A673 (cell line): ENCODE measurements at regions not wholly inside any gene's neighbourhood (a gene's known extent, or its start where the extent isn't known, plus 50 kb on each side); places are given as distances from the start of the nearest gene placed in this dataset.

Experiments used
- EZH2 ChIP-seq: fragments of 200-600 bp; sonication (generic); IDR thresholded peaks from 2 replicates; pipeline ENCODE4 v1.6.1; 2017; ENCODE audit warnings: borderline replicate concordance, low read depth, mild to moderate bottlenecking, mixed read lengths, antibody characterized with exemption, low read length; ENCODE audit not compliant: poor library complexity, severe bottlenecking
- TF ChIP-seq, protein P1 (sequence below): fragments of 300-800, 200-600 bp; sonication (generic); conservative IDR thresholded peaks from 2 replicates; pipeline ENCODE4 v1.5.1; 2017; ENCODE audit warnings: low read depth, mild to moderate bottlenecking, antibody characterized with exemption, low read length, moderate library complexity, mixed read lengths

DNA sequence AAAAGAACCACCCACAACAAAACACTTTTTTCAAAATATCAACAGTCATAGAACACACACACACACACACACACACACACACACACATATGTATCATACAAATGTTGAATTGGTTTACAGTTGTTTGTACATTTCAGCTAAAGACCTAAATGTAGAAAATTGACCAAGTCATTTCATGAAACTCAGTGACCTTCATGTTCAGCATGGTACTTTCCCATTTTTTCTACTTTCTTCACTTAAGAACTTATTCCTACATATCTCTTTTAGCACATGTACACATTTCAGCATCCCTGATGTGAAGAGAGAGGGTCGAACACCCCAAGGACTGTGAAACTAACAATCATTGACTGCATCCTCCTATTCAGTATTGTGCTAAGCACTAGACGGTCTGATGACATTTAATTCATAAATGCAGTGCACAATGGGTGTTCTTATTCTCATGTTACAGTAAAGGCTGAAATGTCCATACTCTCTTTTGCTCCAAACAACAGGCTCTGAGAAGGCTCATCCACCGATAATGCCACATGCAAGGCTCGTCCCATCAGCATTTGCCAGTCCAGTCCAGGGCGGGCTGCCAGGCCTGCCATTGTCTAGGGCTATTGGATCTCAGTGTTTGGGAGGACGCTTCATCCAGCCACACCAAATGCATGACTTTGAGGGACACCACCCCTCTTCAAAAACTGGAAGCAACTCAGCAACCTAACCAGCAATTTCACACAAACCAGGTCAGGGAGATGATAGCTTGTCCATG lies 150.1 kb upstream of the RUNX1 start:
- TF ChIP-seq, protein P1, sequence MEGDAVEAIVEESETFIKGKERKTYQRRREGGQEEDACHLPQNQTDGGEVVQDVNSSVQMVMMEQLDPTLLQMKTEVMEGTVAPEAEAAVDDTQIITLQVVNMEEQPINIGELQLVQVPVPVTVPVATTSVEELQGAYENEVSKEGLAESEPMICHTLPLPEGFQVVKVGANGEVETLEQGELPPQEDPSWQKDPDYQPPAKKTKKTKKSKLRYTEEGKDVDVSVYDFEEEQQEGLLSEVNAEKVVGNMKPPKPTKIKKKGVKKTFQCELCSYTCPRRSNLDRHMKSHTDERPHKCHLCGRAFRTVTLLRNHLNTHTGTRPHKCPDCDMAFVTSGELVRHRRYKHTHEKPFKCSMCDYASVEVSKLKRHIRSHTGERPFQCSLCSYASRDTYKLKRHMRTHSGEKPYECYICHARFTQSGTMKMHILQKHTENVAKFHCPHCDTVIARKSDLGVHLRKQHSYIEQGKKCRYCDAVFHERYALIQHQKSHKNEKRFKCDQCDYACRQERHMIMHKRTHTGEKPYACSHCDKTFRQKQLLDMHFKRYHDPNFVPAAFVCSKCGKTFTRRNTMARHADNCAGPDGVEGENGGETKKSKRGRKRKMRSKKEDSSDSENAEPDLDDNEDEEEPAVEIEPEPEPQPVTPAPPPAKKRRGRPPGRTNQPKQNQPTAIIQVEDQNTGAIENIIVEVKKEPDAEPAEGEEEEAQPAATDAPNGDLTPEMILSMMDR = no peak
- no peak for TF ChIP-seq EZH2
